ENCODE measurements at regions not wholly inside any gene's neighbourhood (a gene's known extent, or its start where the extent isn't known, plus 50 kb on each side); places are given as distances from the start of the nearest gene placed in this dataset.

GRCh38 chr19:28019371-28019770, 1193.6 kb downstream of the UQCRFS1 start:
- Histone ChIP-seq H3K9me3 (no peaks in the 10 kb centered on the region), H3K27me3 (no peaks in the 10 kb centered on the region), H3K36me3 (no peaks in the 10 kb centered on the region), H3K4me3 (no peak overlapping the region), H3K27ac (no peak overlapping the region), H3K4me1 (ENCODE audit: insufficient read depth) (no peaks in the 10 kb centered on the region)
- intact Hi-C loops (cut with DNase I), result no loop called here
- DNase-seq, result no peak
- no peak for TF ChIP-seq CTCF (IDR thresholded peaks at IDR 0.05)
- WGBS, 3 donors, result 55 to 65% (median 58%) methylated on average over 7 of the region's 7 CpGs

DNA sequence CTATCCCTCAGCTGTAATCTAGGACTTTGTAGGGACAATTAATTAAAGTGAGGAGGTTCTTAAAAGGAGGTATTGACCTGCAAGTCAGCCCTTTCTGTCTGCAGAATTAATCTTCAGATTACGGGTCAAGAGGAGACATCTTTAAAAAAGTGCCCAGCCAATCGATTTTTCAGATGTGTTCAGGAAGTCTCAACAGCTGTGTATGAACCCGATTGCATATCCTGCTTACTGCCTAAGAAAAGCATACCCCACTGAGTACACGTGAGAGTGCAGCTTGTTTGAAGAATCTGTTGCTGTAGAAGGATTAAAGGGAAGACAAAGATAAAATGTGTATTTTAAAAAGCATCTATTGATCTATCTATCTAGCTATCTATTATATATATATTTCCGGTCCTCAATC, 1194.5 kb downstream of the UQCRFS1 start:
- no peaks in the 10 kb centered on the region for H3K36me3 ChIP-seq
- no peak for DNase-seq
- intact Hi-C loops (cut with DNase I), result no loop called here
- TF ChIP-seq POLR2A (IDR thresholded peaks at IDR 0.05) (no peak), EP300 (IDR thresholded peaks at IDR 0.05) (no peak), CTCF (IDR thresholded peaks at IDR 0.05) (no peak)
- WGBS, 3 donors, result 18 to 34% (median 21%) methylated on average over 5 of the region's 5 CpGs
- no peaks in the 10 kb centered on the region for H3K27me3 ChIP-seq
- no peak overlapping the region for H3K4me3 ChIP-seq
- no peak overlapping the region for H3K27ac ChIP-seq
- no peaks in the 10 kb centered on the region for H3K4me1 ChIP-seq (ENCODE audit: insufficient read depth)
- H3K9me3 ChIP-seq, result no peaks in the 10 kb centered on the region

DNA sequence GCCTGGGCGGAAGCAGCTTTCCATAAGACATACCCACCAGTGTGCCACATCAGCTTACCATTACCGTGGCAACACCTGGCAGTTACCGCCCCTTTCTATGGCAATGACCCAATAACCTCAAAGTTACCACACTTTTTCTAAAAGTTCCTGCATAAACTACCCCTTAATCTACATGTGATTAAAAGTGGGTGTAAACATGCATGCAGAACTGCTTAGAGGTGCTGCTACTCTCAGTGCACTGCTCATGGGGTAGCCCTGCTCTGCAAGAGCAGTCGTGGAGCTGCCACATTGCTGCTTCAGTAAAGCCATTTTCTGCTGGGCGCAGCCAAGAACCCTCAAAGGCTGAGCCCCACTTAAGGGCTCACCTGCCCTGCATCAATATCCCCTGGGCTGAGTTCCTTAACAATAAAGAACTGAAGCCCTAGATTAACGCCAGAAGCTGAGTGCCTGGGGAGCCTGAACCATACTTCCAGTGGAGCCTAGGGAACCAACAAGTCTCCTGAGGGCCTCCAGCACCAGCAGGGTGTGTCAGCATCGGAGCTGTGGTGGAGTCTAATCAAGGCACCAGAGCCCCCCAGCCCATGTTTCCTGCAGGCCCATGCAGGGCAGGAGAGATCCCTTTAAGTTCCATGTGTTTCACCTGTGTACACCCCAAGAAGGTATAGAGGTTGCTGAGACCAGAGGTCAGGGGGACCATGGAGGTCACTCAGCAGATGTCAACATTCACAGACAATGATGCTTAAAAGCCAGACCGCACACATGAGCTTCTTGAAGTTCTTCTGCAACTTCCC, 1198.1 kb downstream of the UQCRFS1 start:
- 69 to 80% (median 72%) methylated on average over 8 of the region's 8 CpGs for WGBS, 3 donors
- no peaks in the 10 kb centered on the region for H3K9me3 ChIP-seq
- TF ChIP-seq EP300 (IDR thresholded peaks at IDR 0.05) (no peak), POLR2A (IDR thresholded peaks at IDR 0.05) (no peak), CTCF (IDR thresholded peaks at IDR 0.05) (no peak)
- no peaks in the 10 kb centered on the region for H3K4me1 ChIP-seq (ENCODE audit: insufficient read depth)
- intact Hi-C loops (cut with DNase I), result no loop called here
- no peak overlapping the region for H3K4me3 ChIP-seq
- H3K27ac ChIP-seq, result no peak overlapping the region
- no peaks in the 10 kb centered on the region for H3K36me3 ChIP-seq
- no peaks in the 10 kb centered on the region for H3K27me3 ChIP-seq
- DNase-seq, result no peak

DNA sequence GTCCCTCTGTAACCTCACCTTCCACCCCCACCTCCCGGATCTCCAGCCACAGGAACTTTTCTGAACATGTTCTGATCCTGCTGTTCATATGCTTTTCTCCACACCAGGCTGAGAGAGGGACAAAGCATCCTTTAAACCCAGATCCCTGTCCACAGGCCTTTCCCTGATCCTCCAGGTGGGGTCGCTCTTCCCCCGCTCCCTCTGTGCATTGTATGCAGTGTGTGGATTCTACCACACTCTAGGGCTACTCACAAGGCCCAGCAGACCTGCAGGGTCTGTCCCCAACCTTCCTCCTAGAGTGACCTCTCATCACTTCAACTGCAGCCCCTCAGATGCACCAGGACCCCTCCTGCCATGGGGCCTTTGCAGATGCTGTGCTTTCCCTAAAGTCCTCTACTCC, 1200.6 kb downstream of the UQCRFS1 start:
- Histone ChIP-seq H3K36me3 (no peaks in the 10 kb centered on the region), H3K27ac (no peak overlapping the region), H3K27me3 (no peaks in the 10 kb centered on the region), H3K4me3 (no peak overlapping the region), H3K4me1 (ENCODE audit: insufficient read depth) (no peaks in the 10 kb centered on the region), H3K9me3 (no peaks in the 10 kb centered on the region)
- DNase-seq, result no peak
- intact Hi-C loops (cut with DNase I), result no loop called here
- WGBS, 3 donors, result 76 to 79% (median 78%) methylated on average over 3 of the region's 3 CpGs
- no peak for TF ChIP-seq CTCF (IDR thresholded peaks at IDR 0.05)
- TF ChIP-seq EP300 (IDR thresholded peaks at IDR 0.05), result no peak
